Activated B cell treated with CpG ODN at 0.5 μM for 24 hours (primary cell): ENCODE measurements at regions not wholly inside any gene's neighbourhood (a gene's known extent, or its start where the extent isn't known, plus 50 kb on each side); places are given as distances from the start of the nearest gene placed in this dataset.

Source experiments
- ATAC-seq: fragments of 200-7000 bp; cut with Tn5 transposase; one replicate; pipeline ENCODE4 v1.10.0; 2021; ENCODE audit warnings: low read depth, mild to moderate bottlenecking, moderate library complexity
- CTCF ChIA-PET: fragments of 350-600 bp; sonication (Branson Sonifier 250); formaldehyde crosslinking; loops from one replicate; lab custom pipeline; 2021; ENCODE audit warnings: antibody characterized with exemption; lab: Charles Lee
- POLR2A ChIA-PET: fragments of 350-600 bp; sonication (Branson Sonifier 250); formaldehyde crosslinking; loops from one replicate; lab custom pipeline; 2021; ENCODE audit warnings: antibody characterized with exemption; lab: Charles Lee
- DNase-seq: peaks from one replicate; pipeline ENCODE4 v3.0.0; 2022
- H3K27ac Mint-ChIP-seq: one replicate; pipeline ENCODE4 v1.8.0; 2020; ENCODE audit warnings: mixed read lengths
- H3K27me3 Mint-ChIP-seq: one replicate; pipeline ENCODE4 v1.8.0; 2021; ENCODE audit warnings: mixed read lengths
- H3K36me3 Mint-ChIP-seq: one replicate; pipeline ENCODE4 v1.8.0; 2021; ENCODE audit warnings: low read depth, mixed read lengths
- H3K4me1 Mint-ChIP-seq: one replicate; pipeline ENCODE4 v1.8.0; 2021; ENCODE audit warnings: mixed read lengths
- H3K4me3 Mint-ChIP-seq: one replicate; pipeline ENCODE4 v1.8.0; 2020; ENCODE audit warnings: mild to moderate bottlenecking, mixed read lengths
- H3K9me3 Mint-ChIP-seq: one replicate; pipeline ENCODE4 v1.8.0; 2020; ENCODE audit warnings: mixed read lengths
- intact Hi-C: fragments of 100-400 bp; cut with micrococcal nuclease; formaldehyde crosslinking; loops from one replicate; pipeline ENCODE4 v1.15.1; 2024
- TF ChIP-seq, protein P1 (sequence below): fragments of 200-600 bp; IDR thresholded peaks from one replicate; pipeline ENCODE4 v1.8.0; 2022; ENCODE audit warnings: antibody characterized with exemption, mild to moderate bottlenecking

DNA sequence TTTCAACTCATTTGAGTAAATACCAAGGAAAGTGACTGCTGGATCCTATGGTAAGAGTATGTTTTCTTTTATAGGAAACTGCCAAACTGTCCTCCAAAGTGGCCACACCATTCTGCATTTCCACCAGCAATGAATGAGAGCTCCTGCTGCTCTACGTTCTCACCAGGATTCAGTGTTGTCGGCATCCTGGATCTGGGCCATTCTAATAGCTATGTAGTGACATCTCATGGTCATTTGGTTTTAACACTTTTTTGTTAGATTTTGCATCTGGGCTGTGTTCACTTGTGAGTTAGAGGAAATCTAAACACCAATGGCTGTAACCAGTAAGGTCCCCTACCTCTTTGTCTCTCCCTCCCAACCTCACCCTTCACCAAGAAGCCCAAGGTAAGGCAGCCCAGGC lies 115.9 kb downstream of the ATPSCKMT start:
- H3K4me3 Mint-ChIP-seq: no peak overlapping the region
- TF ChIP-seq, protein P1, sequence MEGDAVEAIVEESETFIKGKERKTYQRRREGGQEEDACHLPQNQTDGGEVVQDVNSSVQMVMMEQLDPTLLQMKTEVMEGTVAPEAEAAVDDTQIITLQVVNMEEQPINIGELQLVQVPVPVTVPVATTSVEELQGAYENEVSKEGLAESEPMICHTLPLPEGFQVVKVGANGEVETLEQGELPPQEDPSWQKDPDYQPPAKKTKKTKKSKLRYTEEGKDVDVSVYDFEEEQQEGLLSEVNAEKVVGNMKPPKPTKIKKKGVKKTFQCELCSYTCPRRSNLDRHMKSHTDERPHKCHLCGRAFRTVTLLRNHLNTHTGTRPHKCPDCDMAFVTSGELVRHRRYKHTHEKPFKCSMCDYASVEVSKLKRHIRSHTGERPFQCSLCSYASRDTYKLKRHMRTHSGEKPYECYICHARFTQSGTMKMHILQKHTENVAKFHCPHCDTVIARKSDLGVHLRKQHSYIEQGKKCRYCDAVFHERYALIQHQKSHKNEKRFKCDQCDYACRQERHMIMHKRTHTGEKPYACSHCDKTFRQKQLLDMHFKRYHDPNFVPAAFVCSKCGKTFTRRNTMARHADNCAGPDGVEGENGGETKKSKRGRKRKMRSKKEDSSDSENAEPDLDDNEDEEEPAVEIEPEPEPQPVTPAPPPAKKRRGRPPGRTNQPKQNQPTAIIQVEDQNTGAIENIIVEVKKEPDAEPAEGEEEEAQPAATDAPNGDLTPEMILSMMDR: no peak

GRCh38 chr5:10130881-10131280 lies 118.8 kb downstream of the ATPSCKMT start:
- Mint-ChIP-seq H3K36me3 (no peaks in the 10 kb centered on the region), H3K4me3 (no peak overlapping the region), H3K4me1 (no peaks in the 10 kb centered on the region), H3K9me3 (no peaks in the 10 kb centered on the region), H3K27me3 (no peaks in the 10 kb centered on the region), H3K27ac (no peak overlapping the region)
- DNase-seq: no peak
- ChIA-PET POLR2A (no interaction called here), CTCF (no interaction called here)
- TF ChIP-seq, protein P1: no peak
- ATAC-seq: no peak
- intact Hi-C loops: no loop called here

More for the DNA sequence above, 115.9 kb downstream of the ATPSCKMT start:
- H3K27me3 Mint-ChIP-seq: no peaks in the 10 kb centered on the region
- H3K36me3 Mint-ChIP-seq: no peaks in the 10 kb centered on the region
- no peaks in the 10 kb centered on the region for H3K9me3 Mint-ChIP-seq
- ATAC-seq (no peak), DNase-seq (no peak)
- ChIA-PET CTCF (no interaction called here), POLR2A (no interaction called here)
- no peaks in the 10 kb centered on the region for H3K4me1 Mint-ChIP-seq
- no peak overlapping the region for H3K27ac Mint-ChIP-seq
- intact Hi-C loops: no loop called here

GRCh38 chr5:10126900-10127299 lies 122.8 kb downstream of the ATPSCKMT start:
- ChIA-PET CTCF (no interaction called here), POLR2A (no interaction called here)
- intact Hi-C loops: no loop called here

GRCh38 chr5:10125116-10125515 lies 124.6 kb downstream of the ATPSCKMT start:
- no peak overlapping the region for H3K4me3 Mint-ChIP-seq
- H3K27me3 Mint-ChIP-seq: no peaks in the 10 kb centered on the region
- TF ChIP-seq, protein P1: no peak
- POLR2A ChIA-PET: no interaction called here
- no peak for ATAC-seq
- H3K4me1 Mint-ChIP-seq: no peaks in the 10 kb centered on the region
- intact Hi-C loops: no loop called here
- no peaks in the 10 kb centered on the region for H3K36me3 Mint-ChIP-seq
- H3K9me3 Mint-ChIP-seq: no peaks in the 10 kb centered on the region
- no peak for DNase-seq
- CTCF ChIA-PET: no interaction called here
- H3K27ac Mint-ChIP-seq: no peak overlapping the region

More at GRCh38 chr5:10126900-10127299, 122.8 kb downstream of the ATPSCKMT start:
- Mint-ChIP-seq H3K9me3 (no peaks in the 10 kb centered on the region), H3K4me3 (no peak overlapping the region), H3K27me3 (no peaks in the 10 kb centered on the region), H3K27ac (no peak overlapping the region), H3K4me1 (no peaks in the 10 kb centered on the region), H3K36me3 (no peaks in the 10 kb centered on the region)
- TF ChIP-seq, protein P1: no peak
- ATAC-seq (no peak), DNase-seq (no peak)

DNA sequence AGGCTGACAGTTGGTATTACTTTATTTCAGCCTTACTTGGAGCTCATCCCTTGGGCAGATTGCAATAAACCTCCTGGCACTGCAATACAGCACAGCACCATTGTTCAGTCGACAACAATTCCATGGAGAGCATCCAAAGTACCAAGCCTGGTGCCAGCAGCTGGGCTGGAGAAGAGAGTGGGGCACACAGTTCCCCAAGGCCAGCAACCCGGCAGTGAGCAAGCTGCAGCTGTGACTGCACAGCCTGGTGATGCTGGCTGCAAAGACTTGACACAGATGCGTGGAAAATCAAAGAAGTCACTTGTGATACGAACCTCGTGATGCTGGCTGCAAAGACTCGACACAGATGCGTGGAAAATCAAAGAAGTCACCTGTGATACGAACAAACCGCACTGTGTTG lies 125.4 kb downstream of the ATPSCKMT start:
- H3K36me3 Mint-ChIP-seq: no peaks in the 10 kb centered on the region
- no peak for DNase-seq
- H3K27ac Mint-ChIP-seq: no peak overlapping the region
- H3K27me3 Mint-ChIP-seq: no peaks in the 10 kb centered on the region
- ChIA-PET CTCF (no interaction called here), POLR2A (no interaction called here)
- TF ChIP-seq, protein P1: no peak
- intact Hi-C loops: no loop called here
- H3K9me3 Mint-ChIP-seq: no peaks in the 10 kb centered on the region
- no peak overlapping the region for H3K4me3 Mint-ChIP-seq
- H3K4me1 Mint-ChIP-seq: no peaks in the 10 kb centered on the region
- no peak for ATAC-seq
